Fibroblast of skin of abdomen (primary cell): ENCODE measurements at regions not wholly inside any gene's neighbourhood (a gene's known extent, or its start where the extent isn't known, plus 50 kb on each side); places are given as distances from the start of the nearest gene placed in this dataset.
"Not testable (repeated sequence)": the region's sequence is repeated elsewhere in the genome, so short reads cannot be mapped to it uniquely, and the experiment has no call there.

Experiments
- DNase-seq: peaks from one replicate; pipeline ENCODE4 v3.0.0-alpha.2; 2013

- not testable (repeated sequence) for DNase-seq
Measured at GRCh38 chr1:207196135-207196534, 92.1 kb downstream of the C4BPA start.

GRCh38 chr1:207201534-207201933 is 97.5 kb downstream of the C4BPA start:
- DNase-seq, result not testable (repeated sequence)

- DNase-seq, result no peak
Measured at GRCh38 chr1:207202480-207202879, 98.4 kb downstream of the C4BPA start.

- no peak for DNase-seq
Measured at GRCh38 chr1:207203541-207203940, 99.5 kb downstream of the C4BPA start.

- no peak for DNase-seq
Measured at GRCh38 chr1:207205614-207206061, 101.6 kb downstream of the C4BPA start.

GRCh38 chr1:207208691-207209090 is 104.7 kb downstream of the C4BPA start:
- not testable (repeated sequence) for DNase-seq

GRCh38 chr1:207214453-207214852 is 107.0 kb upstream of the CD55 start:
- no peak for DNase-seq

GRCh38 chr1:207217778-207218511 is 103.5 kb upstream of the CD55 start:
- DNase-seq, result no peak

- no peak for DNase-seq
Measured at GRCh38 chr1:207218512-207219362, 102.7 kb upstream of the CD55 start.

- DNase-seq, result no peak
Measured at GRCh38 chr1:207219979-207220889, 101.2 kb upstream of the CD55 start.

GRCh38 chr1:207221934-207222351 is 99.5 kb upstream of the CD55 start:
- DNase-seq, result no peak

GRCh38 chr1:207223162-207223561 is 98.3 kb upstream of the CD55 start:
- no peak for DNase-seq

- DNase-seq, result no peak
Measured at GRCh38 chr1:207224666-207225065, 96.8 kb upstream of the CD55 start.

- DNase-seq, result no peak
Measured at GRCh38 chr1:207227131-207227630, 94.3 kb upstream of the CD55 start.

GRCh38 chr1:207228987-207229386 is 92.5 kb upstream of the CD55 start:
- DNase-seq, result no peak

- no peak for DNase-seq
Measured at GRCh38 chr1:207230441-207230840, 91.0 kb upstream of the CD55 start.

GRCh38 chr1:207234690-207235089 is 86.8 kb upstream of the CD55 start:
- no peak for DNase-seq

GRCh38 chr1:207239874-207240273 is 81.6 kb upstream of the CD55 start:
- DNase-seq, result no peak

GRCh38 chr1:207240325-207241101 is 81.0 kb upstream of the CD55 start:
- peak; percentile 65 for DNase-seq

GRCh38 chr1:207241164-207241934 is 80.1 kb upstream of the CD55 start:
- DNase-seq, result no peak
